NT2/D1 (cell line): ENCODE measurements at regions not wholly inside any gene's neighbourhood (a gene's known extent, or its start where the extent isn't known, plus 50 kb on each side); places are given as distances from the start of the nearest gene placed in this dataset.
"Not testable (repeated sequence)": the region's sequence is repeated elsewhere in the genome, so short reads cannot be mapped to it uniquely, and the experiment has no call there.

Experiments used
- SUZ12 ChIP-seq: IDR thresholded peaks from 2 replicates; pipeline ENCODE4 v1.6.1; 2011; ENCODE audit not compliant: insufficient read length, insufficient read depth; ENCODE audit errors: extremely low read depth
- YY1 ChIP-seq: IDR thresholded peaks from 2 replicates; pipeline ENCODE4 v1.6.1; 2011; ENCODE audit not compliant: insufficient read length, insufficient read depth
- ZNF274 ChIP-seq: IDR thresholded peaks from 2 replicates; pipeline ENCODE4 v1.6.1; 2011; ENCODE audit warnings: mild to moderate bottlenecking, low read depth, low read length

- TF ChIP-seq YY1, ZNF274, SUZ12: not testable (repeated sequence)
These were observed 88.5 kb upstream of the DPH5 start for GRCh38 chr1:101114128-101114527.
